ENCODE measurements at regions not wholly inside any gene's neighbourhood (a gene's known extent, or its start where the extent isn't known, plus 50 kb on each side); places are given as distances from the start of the nearest gene placed in this dataset.

DNA sequence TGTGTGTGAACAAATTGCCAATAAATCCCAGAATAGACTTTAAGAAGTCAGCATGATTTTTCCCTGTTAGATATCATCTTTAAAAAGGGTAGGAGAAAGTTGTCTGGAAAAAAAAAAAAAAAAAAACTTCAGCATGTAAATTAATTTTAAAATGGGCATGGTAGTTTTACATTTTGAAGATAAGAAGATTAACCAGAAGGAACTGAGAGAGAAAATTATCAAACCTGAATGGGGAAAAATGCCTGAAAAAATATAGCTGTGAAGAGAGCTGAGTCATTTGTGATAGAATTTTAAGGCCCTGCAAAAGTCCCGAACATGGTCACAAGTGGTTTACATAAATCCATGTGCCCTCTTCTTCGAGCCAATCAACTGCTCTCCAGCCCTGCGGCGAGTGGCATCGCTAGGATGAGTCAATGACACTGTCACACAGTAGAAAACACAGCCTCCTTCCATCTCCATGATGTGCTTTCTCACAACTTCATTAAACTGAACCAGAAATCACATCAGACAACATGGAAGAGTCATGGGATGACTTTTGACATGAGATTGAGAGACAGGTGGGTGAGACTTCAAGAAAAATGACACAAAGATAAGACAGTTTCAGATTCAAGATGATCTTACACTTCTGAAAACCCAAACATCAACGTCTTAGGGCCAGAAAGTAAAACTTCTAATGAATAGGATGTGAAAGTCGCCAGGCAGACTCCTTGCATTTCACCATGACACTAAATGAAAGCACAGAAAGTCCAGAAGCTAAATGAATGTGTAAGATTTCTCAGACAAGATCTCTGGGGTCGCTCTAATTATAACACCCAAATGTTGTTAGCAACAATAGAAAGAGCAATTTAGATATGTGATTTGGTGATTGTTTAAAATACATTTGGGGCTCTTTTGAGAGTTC lies 273.0 kb upstream of the ID2 start:
- DNase-seq (ENCODE audit: low spot score), result no peak
- intact Hi-C loops (cut with DNase I), result no loop called here

DNA sequence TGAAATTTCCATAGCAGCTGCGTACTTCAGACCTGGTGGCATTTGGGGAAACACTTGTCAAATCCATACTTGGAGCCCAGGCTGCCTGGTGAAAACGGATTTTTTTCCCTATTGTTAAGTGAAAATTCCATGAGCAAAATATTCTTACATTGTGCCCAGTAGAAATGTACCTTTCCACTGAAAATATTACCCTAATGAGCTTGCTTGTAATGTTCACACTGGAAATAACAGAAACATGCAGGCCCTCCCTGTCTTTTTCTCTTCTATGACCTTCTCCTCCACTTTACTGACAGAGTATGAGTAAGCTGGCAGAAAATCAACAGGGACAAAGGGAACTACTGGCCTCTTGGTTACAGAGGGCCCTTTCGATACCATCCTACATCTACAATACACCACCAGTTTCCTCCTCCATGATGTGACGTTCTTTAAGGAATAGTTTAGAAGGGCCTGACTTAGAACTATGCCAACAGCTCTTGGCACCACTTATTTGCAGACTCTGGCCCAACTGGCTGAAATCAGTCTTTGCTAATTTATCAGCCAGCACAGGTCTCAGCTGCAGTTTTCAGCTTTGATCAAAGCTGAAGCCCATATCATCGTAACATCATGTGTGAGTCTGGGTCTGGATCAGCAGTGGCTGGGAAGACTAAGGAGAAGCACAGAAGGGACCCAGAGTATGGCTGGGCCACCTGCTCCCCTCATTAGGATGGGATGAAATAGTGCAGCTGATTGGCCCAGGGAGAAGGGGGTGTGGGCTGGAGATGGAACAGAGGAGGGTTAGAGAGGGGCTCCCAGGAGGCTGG lies 272.2 kb upstream of the ID2 start:
- DNase-seq (ENCODE audit: low spot score), result no peak
- intact Hi-C loops (cut with DNase I), result no loop called here

DNA sequence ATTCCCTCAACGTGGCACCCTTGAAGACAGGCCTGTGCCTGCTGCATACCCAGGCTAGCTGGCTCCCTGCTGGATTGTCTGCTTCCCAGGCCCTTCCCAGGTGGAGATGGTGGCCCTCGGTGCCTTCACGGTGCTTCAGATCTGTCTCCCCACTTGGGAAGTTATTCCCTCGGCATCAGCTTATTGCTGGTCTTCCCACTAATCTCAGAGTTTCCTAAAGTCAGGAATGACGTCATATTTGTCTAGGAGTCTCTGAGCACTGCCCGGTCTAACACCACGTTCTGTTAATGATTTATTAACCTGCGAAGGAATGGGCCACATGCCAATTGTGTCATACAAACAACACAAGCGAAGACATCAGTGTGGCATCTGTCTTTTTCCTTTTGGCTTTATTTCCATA lies 269.8 kb upstream of the ID2 start:
- no peak for DNase-seq (ENCODE audit: low spot score)
- intact Hi-C loops (cut with DNase I), result no loop called here

DNA sequence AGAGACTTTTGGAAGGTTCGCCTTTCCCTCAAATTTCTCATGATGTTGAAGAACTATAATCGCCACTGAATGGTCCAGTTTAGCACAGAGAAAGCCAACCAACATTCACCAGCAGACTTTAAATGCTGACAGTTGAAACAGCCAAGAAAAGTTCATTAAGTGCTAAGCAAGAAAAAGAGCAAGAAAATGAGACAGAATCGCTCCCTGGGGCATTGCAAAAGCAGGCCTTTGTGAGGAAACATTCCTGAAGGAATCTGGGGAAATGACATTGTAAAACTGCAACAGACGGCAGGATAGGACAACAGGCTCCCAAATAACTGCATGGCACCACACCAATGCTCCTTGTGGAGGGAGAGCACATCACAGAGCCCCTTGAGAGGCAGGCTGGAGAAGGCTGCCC lies 269.3 kb upstream of the ID2 start:
- intact Hi-C loops (cut with DNase I), result no loop called here
- DNase-seq (ENCODE audit: low spot score), result peak; percentile 89

DNA sequence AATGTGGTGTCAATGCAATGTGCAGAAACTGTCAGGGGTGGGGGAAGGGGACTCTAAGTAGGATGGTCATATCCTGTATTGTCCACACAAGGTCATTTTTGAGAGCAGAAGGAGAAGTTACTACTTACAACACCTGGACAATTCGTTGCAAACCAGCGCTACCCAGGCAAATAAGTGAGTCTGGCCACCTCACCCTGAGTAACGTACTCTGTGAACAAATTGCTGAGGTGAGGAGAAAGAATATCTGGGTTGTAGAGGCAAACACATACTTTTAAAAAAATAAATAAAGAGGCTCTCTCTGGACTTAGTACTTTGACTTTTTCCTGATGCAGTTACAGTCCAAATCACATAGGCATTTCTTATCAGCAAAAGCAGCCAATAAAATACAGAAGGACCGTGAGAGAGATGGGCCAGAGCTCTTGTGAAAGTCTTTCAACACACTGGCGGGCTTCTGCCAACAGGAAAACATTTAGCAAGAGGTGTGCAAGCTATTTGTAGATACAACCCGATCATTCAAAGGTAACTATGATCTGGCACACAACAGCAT lies 268.2 kb upstream of the ID2 start:
- intact Hi-C loops (cut with DNase I), result no loop called here
- no peak for DNase-seq (ENCODE audit: low spot score)

DNA sequence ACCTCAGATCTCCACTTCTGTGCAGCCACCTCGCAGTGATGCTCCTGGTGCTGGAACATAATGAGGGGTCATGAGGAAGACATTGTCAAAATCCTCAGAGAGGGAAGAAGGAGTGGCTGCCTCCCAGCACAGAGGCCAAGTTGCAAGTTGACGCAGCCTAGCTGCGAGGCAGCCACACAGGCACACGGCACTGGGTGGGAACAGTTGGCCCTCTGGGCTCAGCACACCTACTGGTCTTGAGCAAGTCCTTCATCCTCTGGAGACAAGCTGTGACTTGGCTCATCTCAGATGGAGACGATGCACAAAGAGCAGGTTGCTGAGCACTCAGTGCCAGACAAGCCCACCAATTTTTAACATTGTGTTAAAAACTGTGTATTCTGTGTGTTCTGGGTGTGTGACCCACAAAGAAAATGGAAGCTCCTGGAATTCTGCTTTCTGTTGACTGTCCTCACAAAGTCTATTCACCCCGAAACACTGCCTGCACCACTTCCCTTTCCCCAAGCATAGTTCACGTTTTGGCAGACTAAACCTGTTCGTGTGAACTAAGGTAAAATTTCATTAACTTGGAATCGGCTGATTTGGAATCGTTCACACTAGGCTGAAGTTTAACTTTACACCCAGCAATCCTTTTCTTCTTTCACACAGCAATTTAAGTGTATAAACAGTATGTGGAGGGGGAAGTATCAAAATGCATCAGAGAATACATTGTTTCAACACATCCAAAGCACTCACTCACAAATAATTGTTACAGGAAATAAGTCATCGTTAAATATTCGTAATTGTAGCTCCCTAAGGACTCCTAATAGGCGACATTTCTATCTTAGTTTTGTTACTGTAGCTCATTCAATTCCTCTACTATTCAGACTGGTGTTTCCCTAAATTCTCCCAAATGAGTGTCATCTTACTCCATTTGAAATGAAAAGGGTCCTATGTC lies 266.6 kb upstream of the ID2 start:
- DNase-seq (ENCODE audit: low spot score), result no peak
- intact Hi-C loops (cut with DNase I), result no loop called here

DNA sequence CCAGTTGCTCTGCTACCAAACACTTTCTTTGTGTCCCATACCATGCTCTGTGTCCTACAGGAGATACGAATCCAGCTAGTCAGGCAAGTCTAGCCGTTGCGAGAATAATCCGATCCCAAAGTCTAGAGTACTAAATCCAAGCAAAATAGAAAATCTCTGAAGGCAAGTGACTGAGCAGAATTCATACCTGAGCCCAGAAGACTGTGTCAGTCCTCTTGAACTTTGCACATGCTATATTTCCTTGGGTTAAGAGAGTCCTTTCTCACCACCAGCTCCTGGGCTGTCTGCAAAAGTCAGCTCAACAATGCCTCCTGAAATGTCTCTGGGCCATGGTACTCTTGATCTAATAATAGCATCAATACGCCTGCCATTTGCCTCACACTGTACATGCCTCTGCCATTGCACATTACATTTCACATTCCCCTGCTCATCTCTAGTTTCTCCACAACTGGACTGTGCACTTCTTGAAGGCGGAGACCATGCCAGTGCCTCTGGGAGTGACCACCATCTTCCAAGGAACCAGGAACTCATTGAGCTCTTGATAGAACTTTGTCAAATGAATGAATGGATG lies 265.8 kb upstream of the ID2 start:
- intact Hi-C loops (cut with DNase I), result no loop called here

DNA sequence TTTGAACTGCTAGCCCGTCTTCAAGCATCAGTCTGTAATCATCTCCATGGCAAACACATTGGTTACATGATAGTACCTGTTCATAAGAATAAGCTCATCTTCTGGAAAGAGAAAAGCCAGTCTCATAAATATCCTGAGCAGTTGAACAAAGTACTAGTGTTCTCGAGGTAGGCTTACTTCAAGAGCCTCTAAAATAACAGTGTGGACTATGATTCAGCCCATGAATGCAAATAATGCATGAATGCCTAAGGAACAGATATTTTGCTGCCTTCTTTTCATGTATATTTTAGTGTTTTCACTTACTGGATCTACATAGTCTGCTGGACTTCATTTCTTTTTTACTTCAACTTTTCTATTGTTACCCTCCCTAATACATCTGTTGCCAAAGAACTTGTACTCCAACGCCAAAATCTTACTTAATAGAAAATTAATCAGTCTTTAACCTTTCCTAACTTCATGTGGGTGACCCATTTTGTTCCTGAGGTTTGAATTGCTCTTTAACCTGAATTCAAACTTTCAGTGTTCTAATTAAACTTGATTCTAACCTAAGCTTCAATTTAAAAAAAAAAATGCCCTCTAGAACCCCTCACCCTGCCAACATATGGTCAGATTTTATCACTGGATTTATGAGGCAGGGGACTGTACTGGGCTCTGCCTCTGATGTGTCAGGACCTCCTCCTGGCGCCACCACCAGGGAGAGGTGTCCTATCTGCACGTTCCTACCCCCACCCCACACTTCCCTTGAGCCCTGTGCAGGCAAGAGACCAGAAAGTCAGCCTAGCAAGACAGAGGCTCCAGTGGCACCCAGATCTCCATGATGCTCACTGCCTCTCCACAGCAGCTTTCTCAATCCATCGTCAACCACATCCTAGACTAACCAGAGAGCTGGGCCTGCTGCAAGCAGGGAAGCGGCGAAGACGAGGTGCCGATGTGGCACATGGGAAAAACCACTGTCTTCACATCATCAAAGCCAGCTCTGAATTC lies 264.7 kb upstream of the ID2 start:
- DNase-seq (ENCODE audit: low spot score), result no peak
- intact Hi-C loops (cut with DNase I), result no loop called here

More for the DNA sequence above, 265.8 kb upstream of the ID2 start:
- DNase-seq (ENCODE audit: low spot score), result no peak

DNA sequence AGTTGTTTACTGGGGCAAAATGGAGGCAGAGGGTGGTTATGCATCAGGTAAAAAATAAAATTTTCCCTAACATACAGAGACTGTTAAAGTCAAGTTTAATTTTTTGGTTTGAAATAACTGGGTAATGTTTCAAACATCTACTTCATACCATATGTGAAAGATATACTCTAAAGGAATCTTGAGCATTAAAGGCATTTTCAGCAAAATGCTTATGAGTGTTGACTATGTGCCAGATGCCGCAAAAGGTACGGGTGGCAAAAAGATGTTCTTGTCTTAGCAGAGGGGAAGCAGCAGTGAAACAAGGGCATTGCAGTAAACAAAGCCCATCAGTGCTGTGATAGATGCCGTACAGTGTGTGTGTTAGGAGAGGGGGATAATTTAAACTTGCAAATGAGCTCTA lies 263.1 kb upstream of the ID2 start:
- no peak for DNase-seq (ENCODE audit: low spot score)
- intact Hi-C loops (cut with DNase I), result no loop called here

DNA sequence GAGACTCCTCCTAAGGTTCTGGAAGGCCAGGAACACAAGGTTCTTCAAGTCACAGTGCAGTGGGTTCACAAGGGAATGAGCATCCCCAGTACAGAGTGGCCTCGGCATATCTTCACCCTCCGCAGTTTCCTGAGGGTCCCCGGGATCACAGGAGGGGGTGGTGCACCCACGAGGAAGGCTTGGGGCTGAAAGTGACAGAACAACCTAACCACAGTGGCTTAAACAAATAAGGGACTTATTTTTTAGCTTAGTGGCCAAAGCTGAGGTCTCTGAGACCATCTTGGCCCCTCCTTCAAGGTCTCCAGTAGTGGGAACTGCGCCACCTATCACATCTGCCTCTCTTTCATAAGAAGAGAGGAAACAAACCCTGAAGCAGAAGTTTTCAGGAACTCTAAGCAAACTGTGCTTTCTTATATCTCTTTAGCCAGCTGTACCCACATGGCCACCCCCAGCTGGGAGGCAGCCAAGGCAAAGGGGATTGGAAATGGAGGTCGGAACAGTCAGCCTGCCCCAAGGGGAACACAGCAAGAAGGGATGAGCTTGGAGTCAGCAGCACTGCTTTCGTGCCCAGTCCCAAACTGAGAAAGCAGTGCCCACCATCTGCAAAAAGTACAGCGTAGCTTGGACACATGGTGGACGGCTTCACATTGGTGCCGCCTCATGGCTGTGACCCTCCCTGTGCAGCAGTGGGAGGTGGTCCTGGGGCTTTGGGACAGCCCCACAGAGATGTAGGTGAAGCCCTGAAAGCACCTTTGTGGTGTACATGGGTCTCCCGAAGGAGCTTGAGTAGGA lies 260.0 kb upstream of the ID2 start:
- DNase-seq (ENCODE audit: low spot score), result no peak
- intact Hi-C loops (cut with DNase I), result no loop called here

DNA sequence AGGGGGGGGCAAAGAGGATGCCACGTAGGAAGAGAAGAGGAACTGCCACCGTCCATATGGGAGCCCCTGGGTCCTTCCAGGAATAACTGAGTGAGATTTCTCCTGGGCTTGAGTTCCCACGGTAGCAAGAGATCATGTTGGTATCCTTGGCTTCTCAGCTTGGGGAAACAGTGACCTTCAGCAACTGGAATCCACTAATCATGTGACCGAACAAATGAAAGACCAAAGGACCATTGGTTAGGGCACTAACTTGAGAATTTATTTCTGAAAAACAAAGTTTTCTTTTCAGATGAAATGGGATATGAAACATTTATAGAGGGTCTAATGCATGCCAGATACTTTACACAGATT lies 259.4 kb upstream of the ID2 start:
- DNase-seq (ENCODE audit: low spot score), result no peak
- intact Hi-C loops (cut with DNase I), result no loop called here

DNA sequence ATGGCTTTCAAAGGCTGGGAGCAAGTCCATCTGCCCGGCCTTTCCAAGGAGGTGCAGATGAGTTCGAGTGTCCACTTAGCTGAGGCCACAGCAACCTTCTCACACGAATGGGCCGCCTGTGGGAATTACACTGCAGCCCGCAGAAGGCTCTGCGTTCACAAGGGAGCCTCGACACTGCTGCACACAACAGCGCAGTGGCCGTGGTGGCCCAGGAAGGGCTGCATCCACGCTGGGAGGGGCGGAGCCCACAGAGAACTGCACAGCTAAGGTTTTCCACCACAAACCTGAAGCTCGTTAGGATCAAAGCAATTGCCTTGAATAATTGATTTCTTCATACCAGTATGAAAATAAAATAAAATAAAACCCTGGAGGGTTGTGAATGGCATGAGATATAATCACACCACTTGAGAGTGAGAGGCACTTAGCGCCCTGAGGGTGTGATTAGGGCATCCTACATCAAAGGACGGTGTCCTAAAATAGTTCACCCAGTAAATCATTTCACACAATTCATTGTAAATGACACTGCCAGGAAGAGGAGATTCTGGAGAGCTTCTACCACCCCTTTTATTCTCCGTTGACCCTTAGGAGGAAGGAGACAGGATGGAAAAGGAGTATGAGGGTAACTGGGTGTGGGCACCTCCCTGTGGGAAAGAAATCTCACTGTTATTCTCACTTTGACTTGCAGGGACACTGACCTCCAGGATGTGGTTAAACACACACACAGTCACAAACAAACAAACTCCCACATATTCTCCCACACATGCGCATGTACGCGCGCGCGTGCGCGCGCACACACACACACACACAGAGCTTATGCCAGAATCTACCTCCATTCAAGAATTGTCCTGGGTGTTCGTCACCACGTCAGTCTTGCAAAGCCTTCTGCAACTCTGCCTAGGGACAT lies 256.6 kb upstream of the ID2 start:
- DNase-seq (ENCODE audit: low spot score), result no peak
- intact Hi-C loops (cut with DNase I), result no loop called here

DNA sequence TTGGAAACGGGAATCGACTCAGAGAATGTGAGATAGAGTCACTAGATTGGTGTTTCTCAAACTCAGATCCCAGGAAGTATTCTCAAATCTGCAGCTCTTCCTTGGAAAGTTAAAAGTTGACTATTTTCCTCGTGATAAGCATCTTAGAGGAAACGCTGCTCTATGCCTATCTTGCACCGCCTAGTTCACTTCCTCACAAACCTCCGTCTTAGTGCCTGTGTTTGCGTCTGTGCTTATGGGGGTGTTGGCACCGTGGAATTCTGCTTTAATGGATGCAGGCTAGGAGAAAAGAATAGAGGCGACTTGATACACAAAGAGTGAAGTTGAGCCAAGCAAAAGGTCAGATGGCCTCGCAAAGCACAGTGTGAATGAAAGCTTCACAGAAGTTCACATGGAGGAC lies 255.3 kb upstream of the ID2 start:
- no peak for DNase-seq (ENCODE audit: low spot score)
- intact Hi-C loops (cut with DNase I), result no loop called here

DNA sequence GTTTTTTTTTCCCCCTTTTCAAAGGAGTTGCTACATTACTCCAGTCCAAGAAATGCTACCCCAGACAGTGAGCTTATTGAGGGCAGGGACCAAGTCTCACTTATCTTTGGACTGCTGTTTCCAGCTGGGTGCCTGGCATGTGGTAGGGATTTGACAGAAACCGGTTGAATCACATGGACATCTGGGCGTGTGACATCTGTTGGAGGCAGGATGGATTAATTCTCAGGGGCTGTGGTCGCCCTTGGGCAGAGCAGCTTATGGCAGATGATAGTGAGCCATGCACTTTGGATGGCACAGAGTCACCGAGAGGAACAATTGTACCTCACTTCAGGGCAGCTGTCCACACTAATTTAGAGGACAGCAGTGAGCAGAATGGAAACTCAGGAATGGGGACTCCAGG lies 254.6 kb upstream of the ID2 start:
- no peak for DNase-seq (ENCODE audit: low spot score)
- intact Hi-C loops (cut with DNase I), result no loop called here

DNA sequence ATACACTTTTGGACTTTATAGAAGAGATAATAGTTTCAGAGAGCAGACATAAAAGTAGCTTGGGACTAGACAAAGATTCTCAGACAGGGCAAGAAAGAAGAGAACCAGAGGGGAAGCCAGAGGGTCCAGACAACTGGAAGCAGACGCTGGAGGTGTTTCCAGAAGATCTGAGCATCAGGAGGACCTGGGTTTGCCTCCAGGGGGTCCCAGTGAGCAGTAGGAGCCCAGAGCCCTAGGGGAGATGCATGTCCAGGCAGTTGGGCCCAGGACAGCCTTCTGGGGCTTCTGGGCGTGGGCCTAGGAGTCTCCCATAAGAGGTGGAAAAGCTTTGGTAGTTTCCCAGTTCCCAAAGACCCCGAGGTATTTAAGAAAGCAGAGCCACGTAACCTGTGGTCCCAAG lies 251.2 kb upstream of the ID2 start:
- intact Hi-C loops (cut with DNase I), result no loop called here
- no peak for DNase-seq (ENCODE audit: low spot score)

DNA sequence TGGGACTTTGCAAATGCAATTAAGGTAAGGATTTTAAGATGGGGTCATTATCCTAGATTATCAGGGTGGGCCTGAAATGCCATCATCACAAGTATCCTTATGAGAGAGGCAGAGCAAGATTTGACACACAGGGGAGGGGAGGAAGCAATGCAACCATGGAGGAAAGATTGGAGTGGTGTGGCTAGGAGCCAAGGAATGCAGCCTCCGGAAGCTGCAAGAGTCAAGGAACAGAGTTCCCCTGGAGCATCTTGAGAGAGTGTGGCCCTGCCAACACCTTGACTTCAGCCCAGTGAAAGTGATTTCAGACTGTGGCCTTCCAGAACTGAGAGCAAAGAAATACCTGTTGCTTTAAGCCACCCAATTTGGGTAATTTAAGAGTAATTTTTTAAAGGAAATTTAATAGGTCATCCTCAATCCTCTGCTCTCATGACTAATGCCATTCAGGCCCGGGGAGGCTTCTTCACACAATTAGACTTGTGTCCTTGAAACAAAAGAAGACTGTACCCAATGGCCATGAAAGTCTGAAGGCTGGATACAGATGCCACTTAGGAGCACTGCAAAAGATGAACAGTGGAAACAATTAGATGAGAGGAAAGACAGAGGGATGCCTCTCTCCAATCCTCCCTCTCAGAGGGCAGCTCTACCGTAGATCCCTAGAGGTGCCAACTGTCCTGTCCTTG lies 250.3 kb upstream of the ID2 start:
- intact Hi-C loops (cut with DNase I), result no loop called here
- no peak for DNase-seq (ENCODE audit: low spot score)
